ENCODE measurements at regions not wholly inside any gene's neighbourhood (a gene's known extent, or its start where the extent isn't known, plus 50 kb on each side); places are given as distances from the start of the nearest gene placed in this dataset.
"Not testable (repeated sequence)": the region's sequence is repeated elsewhere in the genome, so short reads cannot be mapped to it uniquely, and the experiment has no call there.

DNA sequence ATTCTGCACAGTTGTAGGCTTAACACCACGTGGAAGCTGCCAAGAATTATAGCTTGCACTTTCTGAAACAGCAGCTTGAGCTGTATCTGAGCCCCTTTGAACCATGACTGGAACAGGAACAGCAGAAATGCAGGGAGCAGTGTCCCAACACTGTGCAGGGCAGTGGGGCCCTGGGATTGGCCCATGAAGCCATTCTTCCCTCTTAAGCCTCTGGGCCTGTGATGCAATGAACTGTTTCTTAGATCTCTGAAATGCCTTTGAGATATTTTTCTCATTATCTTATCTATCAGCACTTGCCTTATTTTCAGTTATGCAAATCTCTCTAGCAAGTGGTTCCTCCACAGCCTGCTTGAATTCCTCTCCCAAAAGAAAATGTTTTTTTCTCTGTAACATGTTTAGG lies 87.0 kb upstream of the MTAP start:
- Histone ChIP-seq H3K4me1 (ENCODE audit: insufficient read depth, low read length) (peaks cover 4% of the 10 kb centered on the region; the same call in 1 of the 2 replicates), H3K27ac (ENCODE audit: low read length) (no peak overlapping the region), H3K36me3 (ENCODE audit: insufficient read depth, low read depth, low read length) (no peaks in the 10 kb centered on the region), H3K9me3 (ENCODE audit: insufficient read depth, low read depth, low read length) (no peaks in the 10 kb centered on the region), H3K27me3 (ENCODE audit: insufficient read depth, low read length) (peaks cover 6% of the 10 kb centered on the region; the same call in 1 of the 2 replicates), H3K4me3 (ENCODE audit: low read length) (no peak overlapping the region), H3K9ac (ENCODE audit: low read depth, low read length) (no peak overlapping the region)

DNA sequence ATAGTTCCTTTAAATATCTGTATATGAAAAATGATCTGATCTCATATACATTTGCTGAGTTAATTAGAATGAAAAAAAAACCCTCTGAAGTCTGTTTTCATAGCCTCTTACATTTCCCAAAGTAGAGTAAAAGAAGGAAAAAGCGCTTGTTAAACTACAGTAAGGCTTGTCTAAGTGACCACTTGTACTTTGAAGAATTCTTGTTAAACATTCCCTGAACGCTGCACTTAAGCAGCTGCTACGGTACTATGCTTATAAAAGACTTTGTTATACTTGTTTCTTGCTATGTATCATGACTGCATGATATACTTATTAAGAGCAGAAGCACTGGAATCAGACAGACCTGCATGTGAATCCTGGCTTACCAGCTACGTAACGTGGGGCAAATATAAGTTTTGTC lies 81.7 kb upstream of the MTAP start:
- no peak overlapping the region for H3K4me3 ChIP-seq (ENCODE audit: low read length)
- H3K27ac ChIP-seq (ENCODE audit: low read length), result no peak overlapping the region
- no peak overlapping the region for H3K9ac ChIP-seq (ENCODE audit: low read depth, low read length)
- H3K36me3 ChIP-seq (ENCODE audit: insufficient read depth, low read depth, low read length), result no peaks in the 10 kb centered on the region
- H3K9me3 ChIP-seq (ENCODE audit: insufficient read depth, low read depth, low read length), result no peaks in the 10 kb centered on the region
- H3K27me3 ChIP-seq (ENCODE audit: insufficient read depth, low read length), result peaks cover 22% of the 10 kb centered on the region
- no peaks in the 10 kb centered on the region for H3K4me1 ChIP-seq (ENCODE audit: insufficient read depth, low read length)

DNA sequence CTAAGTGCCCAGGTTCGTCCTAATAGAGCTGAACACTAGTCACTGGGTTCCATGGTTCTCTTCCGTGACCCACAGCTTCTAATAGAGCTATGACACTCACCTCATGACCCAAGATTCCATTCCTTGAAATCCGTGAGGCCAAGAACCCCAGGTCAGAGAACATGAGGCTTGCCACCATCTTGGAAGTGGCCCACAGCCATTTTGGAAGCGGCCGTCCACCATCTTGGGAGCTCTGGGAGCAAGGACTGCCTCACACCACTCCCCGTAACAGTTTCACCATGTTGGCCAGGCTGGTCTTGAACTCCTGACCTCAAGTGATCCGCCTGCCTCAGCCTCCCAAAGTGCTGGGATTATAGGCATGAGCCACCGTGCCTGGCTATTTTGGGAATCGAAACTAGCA lies 75.0 kb upstream of the MTAP start:
- not testable (repeated sequence) for H3K9ac ChIP-seq (ENCODE audit: low read depth, low read length); H3K9me3 ChIP-seq (ENCODE audit: insufficient read depth, low read depth, low read length); H3K4me3 ChIP-seq (ENCODE audit: low read length); H3K27ac ChIP-seq (ENCODE audit: low read length); H3K4me1 ChIP-seq (ENCODE audit: insufficient read depth, low read length); H3K36me3 ChIP-seq (ENCODE audit: insufficient read depth, low read depth, low read length)
- H3K27me3 ChIP-seq (ENCODE audit: insufficient read depth, low read length), result peaks cover 19% of the 10 kb centered on the region

DNA sequence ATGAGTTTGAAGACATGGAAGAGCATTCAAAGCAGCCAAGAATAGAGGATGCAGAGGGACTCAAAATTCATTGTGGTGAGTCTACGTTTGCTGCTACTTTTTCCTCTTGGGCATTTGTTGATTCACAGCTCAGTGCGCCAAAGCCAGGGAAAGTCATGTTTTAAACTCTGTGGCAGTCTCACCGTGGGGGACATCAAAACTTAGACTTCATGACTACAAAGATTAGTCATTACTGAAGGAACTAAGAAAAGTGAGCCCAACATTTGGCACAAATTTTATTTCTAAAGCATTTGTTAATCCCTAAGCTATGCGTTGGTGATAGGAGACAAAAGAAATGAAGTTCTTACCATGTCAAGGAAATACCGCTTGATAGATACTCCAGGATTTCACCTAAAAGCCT lies 73.7 kb upstream of the MTAP start:
- H3K4me3 ChIP-seq (ENCODE audit: low read length), result no peak overlapping the region
- no peak overlapping the region for H3K9ac ChIP-seq (ENCODE audit: low read depth, low read length)
- no peaks in the 10 kb centered on the region for H3K36me3 ChIP-seq (ENCODE audit: insufficient read depth, low read depth, low read length)
- H3K27me3 ChIP-seq (ENCODE audit: insufficient read depth, low read length), result peaks cover 22% of the 10 kb centered on the region
- no peak overlapping the region for H3K27ac ChIP-seq (ENCODE audit: low read length)
- H3K9me3 ChIP-seq (ENCODE audit: insufficient read depth, low read depth, low read length), result no peaks in the 10 kb centered on the region
- H3K4me1 ChIP-seq (ENCODE audit: insufficient read depth, low read length), result no peaks in the 10 kb centered on the region

DNA sequence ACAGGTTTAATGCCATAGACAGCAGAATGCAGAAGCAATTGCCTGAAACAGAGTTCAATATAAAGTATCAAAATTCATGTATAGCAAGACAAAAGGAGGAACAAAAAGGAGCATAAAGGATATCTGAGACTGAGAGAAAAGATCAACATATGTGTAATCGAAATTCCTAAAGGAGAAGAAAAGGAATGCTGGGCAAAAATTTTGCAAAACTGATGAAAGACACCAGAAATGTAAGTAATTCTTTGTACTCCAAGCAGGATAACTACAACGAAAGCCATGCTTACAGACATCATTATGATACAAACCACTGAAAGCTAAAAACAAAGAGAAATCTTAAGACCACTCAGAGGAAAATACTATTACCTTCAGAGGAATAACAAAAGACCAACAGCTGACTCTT lies 72.8 kb upstream of the MTAP start:
- H3K4me1 ChIP-seq (ENCODE audit: insufficient read depth, low read length), result no peaks in the 10 kb centered on the region
- H3K4me3 ChIP-seq (ENCODE audit: low read length), result no peak overlapping the region
- no peaks in the 10 kb centered on the region for H3K36me3 ChIP-seq (ENCODE audit: insufficient read depth, low read depth, low read length)
- H3K9ac ChIP-seq (ENCODE audit: low read depth, low read length), result no peak overlapping the region
- H3K27ac ChIP-seq (ENCODE audit: low read length), result no peak overlapping the region
- no peaks in the 10 kb centered on the region for H3K9me3 ChIP-seq (ENCODE audit: insufficient read depth, low read depth, low read length)
- peaks cover 18% of the 10 kb centered on the region for H3K27me3 ChIP-seq (ENCODE audit: insufficient read depth, low read length)

DNA sequence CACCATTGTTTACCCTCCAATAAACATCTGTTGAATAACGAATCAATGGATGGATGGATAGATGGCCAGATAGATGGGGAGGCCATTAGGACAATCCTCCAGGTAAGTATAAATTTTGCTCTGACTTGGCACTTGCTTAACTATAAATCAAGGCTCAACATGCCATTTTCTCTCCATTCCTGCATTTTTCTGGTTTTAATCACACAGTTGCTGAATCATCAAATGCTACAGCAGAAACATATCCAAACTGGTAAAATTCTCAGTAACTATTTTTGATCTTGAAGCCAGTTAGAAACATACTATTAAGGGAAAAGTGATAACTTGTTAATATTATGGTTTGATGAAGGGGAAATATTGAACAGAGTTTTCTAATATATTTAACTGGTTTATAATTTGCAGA lies 71.5 kb upstream of the MTAP start:
- H3K9ac ChIP-seq (ENCODE audit: low read depth, low read length), result no peak overlapping the region
- no peaks in the 10 kb centered on the region for H3K36me3 ChIP-seq (ENCODE audit: insufficient read depth, low read depth, low read length)
- H3K27me3 ChIP-seq (ENCODE audit: insufficient read depth, low read length), result peaks cover 15% of the 10 kb centered on the region; the same call in 1 of the 2 replicates
- H3K27ac ChIP-seq (ENCODE audit: low read length), result no peak overlapping the region
- H3K4me1 ChIP-seq (ENCODE audit: insufficient read depth, low read length), result no peaks in the 10 kb centered on the region
- H3K9me3 ChIP-seq (ENCODE audit: insufficient read depth, low read depth, low read length), result peaks cover 5% of the 10 kb centered on the region; the same call in 1 of the 2 replicates
- no peak overlapping the region for H3K4me3 ChIP-seq (ENCODE audit: low read length)

DNA sequence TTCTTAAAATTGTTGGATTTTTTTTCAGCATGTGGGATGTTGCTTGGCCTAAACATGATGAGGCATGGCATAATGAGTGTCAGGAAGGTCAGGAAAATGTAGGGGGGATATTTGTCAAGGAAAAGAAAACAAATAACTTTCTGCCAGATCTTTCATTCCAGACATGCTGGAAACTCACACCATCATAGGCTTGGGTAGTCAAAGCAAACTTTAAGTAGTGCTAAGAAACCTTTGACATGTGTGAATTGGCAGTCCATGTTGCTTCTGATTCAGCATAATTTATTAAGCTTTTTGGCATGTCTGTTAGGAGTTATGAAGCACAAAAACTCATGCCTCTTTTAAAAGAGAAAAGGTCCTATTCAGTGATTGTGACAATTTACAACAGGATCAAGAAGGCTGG lies 61.3 kb upstream of the MTAP start:
- H3K36me3 ChIP-seq (ENCODE audit: insufficient read depth, low read depth, low read length), result no peaks in the 10 kb centered on the region
- H3K9ac ChIP-seq (ENCODE audit: low read depth, low read length), result no peak overlapping the region
- no peak overlapping the region for H3K4me3 ChIP-seq (ENCODE audit: low read length)
- no peaks in the 10 kb centered on the region for H3K4me1 ChIP-seq (ENCODE audit: insufficient read depth, low read length)
- H3K9me3 ChIP-seq (ENCODE audit: insufficient read depth, low read depth, low read length), result peaks cover under 1% of the 10 kb centered on the region; the same call in 1 of the 2 replicates
- no peak overlapping the region for H3K27ac ChIP-seq (ENCODE audit: low read length)
- H3K27me3 ChIP-seq (ENCODE audit: insufficient read depth, low read length), result peaks cover 92% of the 10 kb centered on the region

DNA sequence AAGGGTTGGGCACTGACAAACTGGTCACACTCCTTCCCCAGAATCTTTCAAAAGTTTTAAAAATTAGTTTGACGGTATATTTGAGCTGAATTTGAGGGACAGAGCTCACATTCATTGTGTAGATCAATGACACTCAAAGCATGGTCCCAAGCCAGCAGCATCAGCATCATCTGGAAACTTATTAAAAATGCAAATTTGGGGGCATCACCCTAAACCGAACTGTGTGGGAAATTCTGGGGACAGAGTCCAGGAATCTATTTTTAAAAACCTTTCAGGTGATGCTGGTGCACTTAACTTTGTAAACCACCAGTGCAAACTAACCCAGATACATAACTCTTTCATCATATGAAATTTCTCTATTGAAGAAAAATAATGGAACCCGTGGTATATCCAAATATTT lies 58.1 kb upstream of the MTAP start:
- Histone ChIP-seq H3K4me1 (ENCODE audit: insufficient read depth, low read length) (no peaks in the 10 kb centered on the region), H3K9me3 (ENCODE audit: insufficient read depth, low read depth, low read length) (no peaks in the 10 kb centered on the region), H3K4me3 (ENCODE audit: low read length) (no peak overlapping the region), H3K36me3 (ENCODE audit: insufficient read depth, low read depth, low read length) (no peaks in the 10 kb centered on the region), H3K9ac (ENCODE audit: low read depth, low read length) (no peak overlapping the region), H3K27me3 (ENCODE audit: insufficient read depth, low read length) (peaks cover 100% of the 10 kb centered on the region), H3K27ac (ENCODE audit: low read length) (no peak overlapping the region)

DNA sequence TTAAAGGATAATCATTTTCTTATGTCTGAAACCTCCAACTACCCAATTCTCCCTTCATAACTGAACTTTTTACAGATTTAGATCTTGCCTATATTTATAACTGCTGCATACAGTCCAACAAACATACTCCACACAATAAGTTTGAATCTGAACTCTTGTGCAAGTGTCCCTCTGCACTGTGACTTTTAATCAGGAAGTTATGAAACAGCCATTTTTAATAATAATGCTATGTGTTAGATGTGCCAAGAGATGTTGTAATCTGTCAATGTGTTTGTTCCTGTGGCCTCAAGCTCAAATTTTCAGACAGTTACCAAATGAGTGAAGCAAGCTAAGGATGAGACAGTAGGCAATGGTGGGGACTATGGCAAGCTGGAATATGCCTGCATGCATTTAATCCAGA lies 57.6 kb upstream of the MTAP start:
- H3K4me1 ChIP-seq (ENCODE audit: insufficient read depth, low read length), result no peaks in the 10 kb centered on the region
- no peak overlapping the region for H3K4me3 ChIP-seq (ENCODE audit: low read length)
- H3K9me3 ChIP-seq (ENCODE audit: insufficient read depth, low read depth, low read length), result no peaks in the 10 kb centered on the region
- peaks cover 100% of the 10 kb centered on the region for H3K27me3 ChIP-seq (ENCODE audit: insufficient read depth, low read length)
- H3K27ac ChIP-seq (ENCODE audit: low read length), result no peak overlapping the region
- H3K9ac ChIP-seq (ENCODE audit: low read depth, low read length), result no peak overlapping the region
- no peaks in the 10 kb centered on the region for H3K36me3 ChIP-seq (ENCODE audit: insufficient read depth, low read depth, low read length)

DNA sequence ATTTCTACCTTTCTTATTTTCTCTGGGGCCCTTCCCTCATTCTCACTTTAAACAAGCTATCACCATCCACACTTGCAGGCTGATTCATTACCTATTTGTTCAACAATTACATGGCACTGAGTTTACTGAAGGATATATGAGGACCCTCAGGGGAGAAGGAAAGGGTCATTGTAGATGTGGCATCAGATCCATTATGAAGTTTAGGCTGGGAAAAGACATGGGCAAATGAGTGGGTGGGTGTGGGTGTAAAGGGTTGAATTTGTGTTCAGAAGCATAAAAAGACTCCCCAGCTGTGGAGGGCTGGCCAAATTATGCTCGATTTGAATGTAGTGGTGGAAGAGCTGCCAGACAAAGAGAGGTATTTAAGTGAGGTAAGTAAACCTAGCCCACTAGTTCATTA lies 55.9 kb upstream of the MTAP start:
- peaks cover 100% of the 10 kb centered on the region for H3K27me3 ChIP-seq (ENCODE audit: insufficient read depth, low read length)

DNA sequence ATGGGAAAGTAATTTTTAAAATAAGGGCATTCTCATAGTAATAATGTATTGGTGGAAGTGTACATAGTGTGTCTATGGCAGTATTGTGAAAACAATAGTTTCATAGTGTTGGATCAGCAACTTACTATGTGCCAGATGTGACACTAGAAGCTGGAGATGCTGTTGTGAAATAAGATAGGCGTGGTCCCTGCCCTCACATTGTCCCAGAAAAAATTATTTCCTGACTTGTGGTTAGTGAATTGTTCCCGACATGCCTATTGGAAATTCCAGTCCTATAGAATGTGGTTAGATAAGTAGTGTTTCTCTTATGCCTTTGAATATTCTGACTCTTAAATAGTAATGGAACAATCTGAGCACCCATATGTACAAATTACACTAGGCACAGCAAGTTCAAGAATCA lies 55.3 kb upstream of the MTAP start:
- H3K9ac ChIP-seq (ENCODE audit: low read depth, low read length), result no peak overlapping the region
- peaks cover 100% of the 10 kb centered on the region for H3K27me3 ChIP-seq (ENCODE audit: insufficient read depth, low read length)
- H3K36me3 ChIP-seq (ENCODE audit: insufficient read depth, low read depth, low read length), result no peaks in the 10 kb centered on the region
- no peaks in the 10 kb centered on the region for H3K4me1 ChIP-seq (ENCODE audit: insufficient read depth, low read length)
- H3K9me3 ChIP-seq (ENCODE audit: insufficient read depth, low read depth, low read length), result no peaks in the 10 kb centered on the region
- H3K27ac ChIP-seq (ENCODE audit: low read length), result no peak overlapping the region
- H3K4me3 ChIP-seq (ENCODE audit: low read length), result no peak overlapping the region

More for the DNA sequence above, 55.9 kb upstream of the MTAP start:
- Histone ChIP-seq H3K4me3 (ENCODE audit: low read length) (no peak overlapping the region), H3K36me3 (ENCODE audit: insufficient read depth, low read depth, low read length) (no peaks in the 10 kb centered on the region), H3K9ac (ENCODE audit: low read depth, low read length) (no peak overlapping the region), H3K9me3 (ENCODE audit: insufficient read depth, low read depth, low read length) (no peaks in the 10 kb centered on the region), H3K4me1 (ENCODE audit: insufficient read depth, low read length) (no peaks in the 10 kb centered on the region), H3K27ac (ENCODE audit: low read length) (no peak overlapping the region)

DNA sequence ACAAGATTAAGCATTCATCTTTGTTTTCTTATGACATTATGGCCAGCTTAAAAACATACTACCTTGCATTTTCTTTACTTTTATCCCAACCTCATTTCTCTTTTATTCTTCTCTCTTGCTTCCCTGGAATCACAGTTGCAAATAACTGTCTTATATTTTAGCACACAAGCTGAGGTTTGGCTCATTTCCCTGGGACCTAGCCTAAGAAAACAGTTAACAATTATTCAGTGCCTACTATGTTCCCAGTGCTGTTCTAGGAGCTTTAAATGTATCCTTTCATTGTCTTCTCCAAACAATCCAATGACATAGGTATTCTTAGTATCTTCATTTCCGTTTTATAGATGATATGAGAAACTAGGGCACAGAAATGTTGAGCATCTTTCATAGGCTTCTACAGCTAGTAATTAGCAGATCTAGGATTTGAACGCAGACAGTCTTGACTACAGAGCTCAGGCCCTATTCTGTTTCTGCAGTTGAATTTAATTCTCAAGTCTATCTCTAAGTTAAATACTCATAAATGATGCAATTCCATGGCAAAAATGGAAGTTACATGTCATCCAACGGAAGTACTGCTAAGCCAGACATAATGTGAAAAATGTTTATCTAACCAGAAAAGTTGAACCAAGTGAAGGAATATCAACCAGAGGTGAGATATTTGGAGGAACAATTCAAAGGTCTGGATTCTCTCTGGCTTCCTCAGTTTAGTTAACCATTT lies 52.3 kb upstream of the MTAP start:
- Histone ChIP-seq H3K9ac (ENCODE audit: low read depth, low read length) (no peak overlapping the region), H3K36me3 (ENCODE audit: insufficient read depth, low read depth, low read length) (no peaks in the 10 kb centered on the region), H3K27ac (ENCODE audit: low read length) (no peak overlapping the region), H3K27me3 (ENCODE audit: insufficient read depth, low read length) (peaks cover 100% of the 10 kb centered on the region), H3K4me1 (ENCODE audit: insufficient read depth, low read length) (no peaks in the 10 kb centered on the region; the same call in 1 of the 2 replicates), H3K4me3 (ENCODE audit: low read length) (no peak overlapping the region), H3K9me3 (ENCODE audit: insufficient read depth, low read depth, low read length) (no peaks in the 10 kb centered on the region)
